ENCODE measurements at regions not wholly inside any gene's neighbourhood (a gene's known extent, or its start where the extent isn't known, plus 50 kb on each side); places are given as distances from the start of the nearest gene placed in this dataset.

DNA sequence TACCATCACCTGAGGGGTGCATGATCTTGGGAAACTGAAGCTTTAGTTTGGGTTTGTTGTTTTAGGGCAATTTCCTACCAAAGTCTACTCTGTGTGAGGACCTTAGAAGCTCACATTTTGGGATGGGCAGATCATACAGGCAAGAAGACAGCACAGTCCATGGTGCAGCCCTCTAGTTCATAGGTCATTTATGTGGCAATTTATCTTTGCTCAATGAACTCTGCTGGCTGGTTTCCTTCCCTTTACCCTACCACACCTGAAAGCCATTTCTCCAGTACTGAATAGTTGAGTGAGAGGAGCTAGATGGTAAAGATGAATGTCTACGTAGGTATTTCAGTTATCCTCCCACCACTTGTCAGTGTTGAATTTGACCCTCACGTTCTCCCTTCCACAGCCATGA lies 87.5 kb upstream of the KLF12 start:
- Histone ChIP-seq H3K9me3 (no peaks in the 10 kb centered on the region), H3K9ac (no peak overlapping the region), H3F3A (replicated peaks; ENCODE audit: insufficient read depth) (peaks cover 5% of the 10 kb centered on the region), H3K27me3 (ENCODE audit: insufficient read depth) (no peaks in the 10 kb centered on the region), H2AFZ (ENCODE audit: low read depth) (no peak overlapping the region), H3K9me2 (no peaks in the 10 kb centered on the region), H3K4me2 (no peak overlapping the region), H4K20me1 (ENCODE audit: insufficient read depth) (no peaks in the 10 kb centered on the region), H3K4me3 (ENCODE audit: low read depth in 2 of 2, low read length in 1 of 2) (no peak overlapping the region), H3K79me2 (ENCODE audit: insufficient read depth) (no peaks in the 10 kb centered on the region), H3K4me1 (ENCODE audit: control insufficient read depth in 1 of 2, insufficient read depth in 2 of 2, low read depth in 1 of 2, low read length in 1 of 2) (no peaks in the 10 kb centered on the region), H3K27ac (ENCODE audit: low read depth in 2 of 2, low read length in 1 of 2) (no peak overlapping the region), H3K36me3 (replicated peaks in 1 of 2; ENCODE audit: control insufficient read depth in 1 of 2, insufficient read depth in 2 of 2, low read length in 1 of 2) (no peaks in the 10 kb centered on the region)
- 87% methylated on average over 2 of the region's 2 CpGs for WGBS (ENCODE audit: low lambda C conversion rate)
- ChIA-PET CTCF (no interaction called here), POLR2A (no interaction called here)
- no peak for DNase-seq
- no peak for TF ChIP-seq MXI1 (IDR thresholded peaks at IDR 0.05; ENCODE audit: low read depth, low read length)
- TF ChIP-seq, protein P1, sequence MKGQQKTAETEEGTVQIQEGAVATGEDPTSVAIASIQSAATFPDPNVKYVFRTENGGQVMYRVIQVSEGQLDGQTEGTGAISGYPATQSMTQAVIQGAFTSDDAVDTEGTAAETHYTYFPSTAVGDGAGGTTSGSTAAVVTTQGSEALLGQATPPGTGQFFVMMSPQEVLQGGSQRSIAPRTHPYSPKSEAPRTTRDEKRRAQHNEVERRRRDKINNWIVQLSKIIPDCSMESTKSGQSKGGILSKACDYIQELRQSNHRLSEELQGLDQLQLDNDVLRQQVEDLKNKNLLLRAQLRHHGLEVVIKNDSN (IDR thresholded peaks at IDR 0.05; ENCODE audit: borderline replicate concordance, low read depth) = no peak
- TF ChIP-seq FOXM1 (IDR thresholded peaks at IDR 0.05; ENCODE audit: low read depth) = no peak
- no peak for TF ChIP-seq TAF1 (IDR thresholded peaks at IDR 0.05; ENCODE audit: borderline replicate concordance, low read depth, low read length)
- TF ChIP-seq GATA2 (CRISPR knock-in tag; IDR thresholded peaks at IDR 0.05) = no peak
- no peak for TF ChIP-seq YY1 (IDR thresholded peaks at IDR 0.05; ENCODE audit: low read depth)
- TF ChIP-seq NFIC (IDR thresholded peaks at IDR 0.05; ENCODE audit: borderline replicate concordance) = no peak
- no peak for TF ChIP-seq NRF1 (IDR thresholded peaks at IDR 0.05; ENCODE audit: low read depth, low read length)
- TF ChIP-seq, protein P2, sequence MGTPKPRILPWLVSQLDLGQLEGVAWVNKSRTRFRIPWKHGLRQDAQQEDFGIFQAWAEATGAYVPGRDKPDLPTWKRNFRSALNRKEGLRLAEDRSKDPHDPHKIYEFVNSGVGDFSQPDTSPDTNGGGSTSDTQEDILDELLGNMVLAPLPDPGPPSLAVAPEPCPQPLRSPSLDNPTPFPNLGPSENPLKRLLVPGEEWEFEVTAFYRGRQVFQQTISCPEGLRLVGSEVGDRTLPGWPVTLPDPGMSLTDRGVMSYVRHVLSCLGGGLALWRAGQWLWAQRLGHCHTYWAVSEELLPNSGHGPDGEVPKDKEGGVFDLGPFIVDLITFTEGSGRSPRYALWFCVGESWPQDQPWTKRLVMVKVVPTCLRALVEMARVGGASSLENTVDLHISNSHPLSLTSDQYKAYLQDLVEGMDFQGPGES (IDR thresholded peaks at IDR 0.05; ENCODE audit: low read depth, low read length) = no peak
- TF ChIP-seq EP300 (IDR thresholded peaks at IDR 0.05; ENCODE audit: borderline replicate concordance in 1 of 2, low read depth in 1 of 2, low read length in 1 of 2) = no peak
- TF ChIP-seq, protein P3, sequence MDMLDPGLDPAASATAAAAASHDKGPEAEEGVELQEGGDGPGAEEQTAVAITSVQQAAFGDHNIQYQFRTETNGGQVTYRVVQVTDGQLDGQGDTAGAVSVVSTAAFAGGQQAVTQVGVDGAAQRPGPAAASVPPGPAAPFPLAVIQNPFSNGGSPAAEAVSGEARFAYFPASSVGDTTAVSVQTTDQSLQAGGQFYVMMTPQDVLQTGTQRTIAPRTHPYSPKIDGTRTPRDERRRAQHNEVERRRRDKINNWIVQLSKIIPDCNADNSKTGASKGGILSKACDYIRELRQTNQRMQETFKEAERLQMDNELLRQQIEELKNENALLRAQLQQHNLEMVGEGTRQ (IDR thresholded peaks at IDR 0.05; ENCODE audit: borderline replicate concordance, low read depth, low read length) = no peak
- TF ChIP-seq GABPA (IDR thresholded peaks at IDR 0.05; ENCODE audit: low read depth) = no peak
- TF ChIP-seq, protein P4, sequence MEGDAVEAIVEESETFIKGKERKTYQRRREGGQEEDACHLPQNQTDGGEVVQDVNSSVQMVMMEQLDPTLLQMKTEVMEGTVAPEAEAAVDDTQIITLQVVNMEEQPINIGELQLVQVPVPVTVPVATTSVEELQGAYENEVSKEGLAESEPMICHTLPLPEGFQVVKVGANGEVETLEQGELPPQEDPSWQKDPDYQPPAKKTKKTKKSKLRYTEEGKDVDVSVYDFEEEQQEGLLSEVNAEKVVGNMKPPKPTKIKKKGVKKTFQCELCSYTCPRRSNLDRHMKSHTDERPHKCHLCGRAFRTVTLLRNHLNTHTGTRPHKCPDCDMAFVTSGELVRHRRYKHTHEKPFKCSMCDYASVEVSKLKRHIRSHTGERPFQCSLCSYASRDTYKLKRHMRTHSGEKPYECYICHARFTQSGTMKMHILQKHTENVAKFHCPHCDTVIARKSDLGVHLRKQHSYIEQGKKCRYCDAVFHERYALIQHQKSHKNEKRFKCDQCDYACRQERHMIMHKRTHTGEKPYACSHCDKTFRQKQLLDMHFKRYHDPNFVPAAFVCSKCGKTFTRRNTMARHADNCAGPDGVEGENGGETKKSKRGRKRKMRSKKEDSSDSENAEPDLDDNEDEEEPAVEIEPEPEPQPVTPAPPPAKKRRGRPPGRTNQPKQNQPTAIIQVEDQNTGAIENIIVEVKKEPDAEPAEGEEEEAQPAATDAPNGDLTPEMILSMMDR (IDR thresholded peaks at IDR 0.05) = no peak
- TF ChIP-seq FOSL2 (IDR thresholded peaks at IDR 0.05; ENCODE audit: borderline replicate concordance, low read depth) = no peak
- TF ChIP-seq SIN3A (IDR thresholded peaks at IDR 0.05; ENCODE audit: borderline replicate concordance, low read depth, low read length) = no peak
